Ishikawa (cell line): ENCODE measurements at regions not wholly inside any gene's neighbourhood (a gene's known extent, or its start where the extent isn't known, plus 50 kb on each side); places are given as distances from the start of the nearest gene placed in this dataset.

ENCODE experiments used
- CEBPB ChIP-seq: IDR thresholded peaks from 2 replicates; pipeline ENCODE4 v1.6.1; 2012
- CREB1 ChIP-seq: IDR thresholded peaks from 2 replicates; pipeline ENCODE4 v1.6.1; 2012; ENCODE audit warnings: low read depth
- EGR1 ChIP-seq: IDR thresholded peaks from 2 replicates; pipeline ENCODE4 v1.6.1; 2012
- EP300 ChIP-seq: IDR thresholded peaks from 2 replicates; pipeline ENCODE4 v1.6.1; 2012; ENCODE audit warnings: borderline replicate concordance
- NFIC ChIP-seq: IDR thresholded peaks from 2 replicates; pipeline ENCODE4 v1.6.1; 2012
- RAD21 ChIP-seq: IDR thresholded peaks from 2 replicates; pipeline ENCODE4 v1.6.1; 2012; ENCODE audit warnings: low read depth
- TAF1 ChIP-seq: IDR thresholded peaks from 2 replicates; pipeline ENCODE4 v1.6.1; 2012; ENCODE audit warnings: low read depth, mild to moderate bottlenecking
- TCF12 ChIP-seq: IDR thresholded peaks from 2 replicates; pipeline ENCODE4 v1.6.1; 2012; ENCODE audit warnings: low read depth
- TEAD4 ChIP-seq: IDR thresholded peaks from 2 replicates; pipeline ENCODE4 v1.6.1; 2012
- YY1 ChIP-seq: IDR thresholded peaks from 2 replicates; pipeline ENCODE4 v1.6.1; 2012; ENCODE audit warnings: low read depth
- TF ChIP-seq, protein P1 (sequence below): IDR thresholded peaks from 2 replicates; pipeline ENCODE4 v1.6.1; 2012; ENCODE audit warnings: low read depth, mild to moderate bottlenecking
- TF ChIP-seq, protein P2 (sequence below): IDR thresholded peaks from 2 replicates; pipeline ENCODE4 v1.6.1; 2012
- TF ChIP-seq, protein P3 (sequence below): IDR thresholded peaks from 2 replicates; pipeline ENCODE4 v1.6.1; 2012

GRCh38 chr6:170093658-170094596 is 197.0 kb downstream of the DLL1 start:
- TF ChIP-seq CEBPB (no peak), CREB1 (no peak), TCF12 (no peak), TAF1 (no peak), EP300 (no peak), YY1 (no peak), EGR1 (no peak), RAD21 (no peak), TEAD4 (no peak), NFIC (no peak)
- TF ChIP-seq, protein P1, sequence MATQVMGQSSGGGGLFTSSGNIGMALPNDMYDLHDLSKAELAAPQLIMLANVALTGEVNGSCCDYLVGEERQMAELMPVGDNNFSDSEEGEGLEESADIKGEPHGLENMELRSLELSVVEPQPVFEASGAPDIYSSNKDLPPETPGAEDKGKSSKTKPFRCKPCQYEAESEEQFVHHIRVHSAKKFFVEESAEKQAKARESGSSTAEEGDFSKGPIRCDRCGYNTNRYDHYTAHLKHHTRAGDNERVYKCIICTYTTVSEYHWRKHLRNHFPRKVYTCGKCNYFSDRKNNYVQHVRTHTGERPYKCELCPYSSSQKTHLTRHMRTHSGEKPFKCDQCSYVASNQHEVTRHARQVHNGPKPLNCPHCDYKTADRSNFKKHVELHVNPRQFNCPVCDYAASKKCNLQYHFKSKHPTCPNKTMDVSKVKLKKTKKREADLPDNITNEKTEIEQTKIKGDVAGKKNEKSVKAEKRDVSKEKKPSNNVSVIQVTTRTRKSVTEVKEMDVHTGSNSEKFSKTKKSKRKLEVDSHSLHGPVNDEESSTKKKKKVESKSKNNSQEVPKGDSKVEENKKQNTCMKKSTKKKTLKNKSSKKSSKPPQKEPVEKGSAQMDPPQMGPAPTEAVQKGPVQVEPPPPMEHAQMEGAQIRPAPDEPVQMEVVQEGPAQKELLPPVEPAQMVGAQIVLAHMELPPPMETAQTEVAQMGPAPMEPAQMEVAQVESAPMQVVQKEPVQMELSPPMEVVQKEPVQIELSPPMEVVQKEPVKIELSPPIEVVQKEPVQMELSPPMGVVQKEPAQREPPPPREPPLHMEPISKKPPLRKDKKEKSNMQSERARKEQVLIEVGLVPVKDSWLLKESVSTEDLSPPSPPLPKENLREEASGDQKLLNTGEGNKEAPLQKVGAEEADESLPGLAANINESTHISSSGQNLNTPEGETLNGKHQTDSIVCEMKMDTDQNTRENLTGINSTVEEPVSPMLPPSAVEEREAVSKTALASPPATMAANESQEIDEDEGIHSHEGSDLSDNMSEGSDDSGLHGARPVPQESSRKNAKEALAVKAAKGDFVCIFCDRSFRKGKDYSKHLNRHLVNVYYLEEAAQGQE = no peak
- TF ChIP-seq, protein P2, sequence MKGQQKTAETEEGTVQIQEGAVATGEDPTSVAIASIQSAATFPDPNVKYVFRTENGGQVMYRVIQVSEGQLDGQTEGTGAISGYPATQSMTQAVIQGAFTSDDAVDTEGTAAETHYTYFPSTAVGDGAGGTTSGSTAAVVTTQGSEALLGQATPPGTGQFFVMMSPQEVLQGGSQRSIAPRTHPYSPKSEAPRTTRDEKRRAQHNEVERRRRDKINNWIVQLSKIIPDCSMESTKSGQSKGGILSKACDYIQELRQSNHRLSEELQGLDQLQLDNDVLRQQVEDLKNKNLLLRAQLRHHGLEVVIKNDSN = no peak
- TF ChIP-seq, protein P3, sequence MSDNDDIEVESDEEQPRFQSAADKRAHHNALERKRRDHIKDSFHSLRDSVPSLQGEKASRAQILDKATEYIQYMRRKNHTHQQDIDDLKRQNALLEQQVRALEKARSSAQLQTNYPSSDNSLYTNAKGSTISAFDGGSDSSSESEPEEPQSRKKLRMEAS = no peak
